ENCODE measurements at regions not wholly inside any gene's neighbourhood (a gene's known extent, or its start where the extent isn't known, plus 50 kb on each side); places are given as distances from the start of the nearest gene placed in this dataset.

DNA sequence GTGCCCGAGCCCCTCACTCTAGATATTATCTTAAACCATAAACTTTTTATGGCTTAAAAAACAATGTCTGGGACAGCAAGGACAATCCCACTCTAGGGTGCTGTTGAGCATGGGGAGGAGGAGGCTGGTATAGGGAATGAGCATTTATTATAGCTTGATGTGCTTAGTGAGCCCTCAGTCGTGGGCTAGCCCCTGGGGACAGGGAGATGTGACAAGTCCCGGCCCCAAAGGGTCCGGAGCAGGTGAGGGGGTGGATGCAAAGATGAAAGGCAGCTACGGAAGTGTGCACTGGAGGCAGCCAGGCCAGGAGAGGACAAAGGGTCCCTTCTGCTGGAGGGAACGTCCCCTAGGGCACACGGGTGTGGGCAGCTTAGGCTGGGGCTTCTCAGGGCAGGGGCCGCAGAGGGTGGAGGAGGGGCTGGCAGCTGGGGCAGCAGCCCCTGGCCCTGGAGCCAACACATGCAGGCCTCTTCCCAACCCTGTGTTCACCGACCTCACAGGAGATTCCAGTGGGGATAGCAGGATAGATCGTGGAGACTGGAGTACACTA lies 106.3 kb upstream of the GPC1 start:
- TF ChIP-seq, protein P1, sequence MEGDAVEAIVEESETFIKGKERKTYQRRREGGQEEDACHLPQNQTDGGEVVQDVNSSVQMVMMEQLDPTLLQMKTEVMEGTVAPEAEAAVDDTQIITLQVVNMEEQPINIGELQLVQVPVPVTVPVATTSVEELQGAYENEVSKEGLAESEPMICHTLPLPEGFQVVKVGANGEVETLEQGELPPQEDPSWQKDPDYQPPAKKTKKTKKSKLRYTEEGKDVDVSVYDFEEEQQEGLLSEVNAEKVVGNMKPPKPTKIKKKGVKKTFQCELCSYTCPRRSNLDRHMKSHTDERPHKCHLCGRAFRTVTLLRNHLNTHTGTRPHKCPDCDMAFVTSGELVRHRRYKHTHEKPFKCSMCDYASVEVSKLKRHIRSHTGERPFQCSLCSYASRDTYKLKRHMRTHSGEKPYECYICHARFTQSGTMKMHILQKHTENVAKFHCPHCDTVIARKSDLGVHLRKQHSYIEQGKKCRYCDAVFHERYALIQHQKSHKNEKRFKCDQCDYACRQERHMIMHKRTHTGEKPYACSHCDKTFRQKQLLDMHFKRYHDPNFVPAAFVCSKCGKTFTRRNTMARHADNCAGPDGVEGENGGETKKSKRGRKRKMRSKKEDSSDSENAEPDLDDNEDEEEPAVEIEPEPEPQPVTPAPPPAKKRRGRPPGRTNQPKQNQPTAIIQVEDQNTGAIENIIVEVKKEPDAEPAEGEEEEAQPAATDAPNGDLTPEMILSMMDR (IDR thresholded peaks at IDR 0.05; ENCODE audit: low read depth, low read length, poor library complexity, severe bottlenecking), result no peak
- no peak for TF ChIP-seq EZH2phosphoT487 (IDR thresholded peaks at IDR 0.05; ENCODE audit: borderline replicate concordance, low read length)

Measured in DOHH2 (cell line).